HG02973 (cell line): ENCODE measurements at regions not wholly inside any gene's neighbourhood (a gene's known extent, or its start where the extent isn't known, plus 50 kb on each side); places are given as distances from the start of the nearest gene placed in this dataset.

ENCODE experiments used
- ATAC-seq: cut with Tn5 transposase; IDR thresholded peaks from one replicate; pipeline ENCODE4 v1.9.1; 2021; ENCODE audit warnings: moderate library complexity; ENCODE audit not compliant: unreplicated experiment

GRCh38 chr2:126359494-126359893 is 296.5 kb upstream of the GYPC start:
- ATAC-seq: peak; percentile 69

- ATAC-seq: no peak
Measured at GRCh38 chr2:126367361-126367760, 288.6 kb upstream of the GYPC start.

GRCh38 chr2:126368758-126369157 is 287.2 kb upstream of the GYPC start:
- ATAC-seq: no peak

- no peak for ATAC-seq
Measured at GRCh38 chr2:126370201-126370600, 285.8 kb upstream of the GYPC start.

- ATAC-seq: no peak
Measured at GRCh38 chr2:126372406-126372805, 283.6 kb upstream of the GYPC start.

GRCh38 chr2:126378176-126378575 is 277.8 kb upstream of the GYPC start:
- ATAC-seq: no peak

- ATAC-seq: no peak
Measured at GRCh38 chr2:126381091-126381490, 274.9 kb upstream of the GYPC start.

- no peak for ATAC-seq
Measured at GRCh38 chr2:126382998-126383397, 273.0 kb upstream of the GYPC start.

GRCh38 chr2:126383800-126384199 is 272.2 kb upstream of the GYPC start:
- ATAC-seq: no peak

- no peak for ATAC-seq
Measured at GRCh38 chr2:126385441-126385840, 270.5 kb upstream of the GYPC start.

- ATAC-seq: no peak
Measured at GRCh38 chr2:126385983-126386382, 270.0 kb upstream of the GYPC start.

GRCh38 chr2:126389446-126389845 is 266.5 kb upstream of the GYPC start:
- no peak for ATAC-seq

GRCh38 chr2:126392889-126393288 is 263.1 kb upstream of the GYPC start:
- ATAC-seq: no peak

- no peak for ATAC-seq
Measured at GRCh38 chr2:126399001-126399400, 257.0 kb upstream of the GYPC start.

GRCh38 chr2:126403039-126403628 is 252.8 kb upstream of the GYPC start:
- ATAC-seq: no peak

GRCh38 chr2:126406267-126406666 is 249.7 kb upstream of the GYPC start:
- no peak for ATAC-seq

- ATAC-seq: no peak
Measured at GRCh38 chr2:126408671-126409070, 247.3 kb upstream of the GYPC start.

GRCh38 chr2:126409850-126410249 is 246.1 kb upstream of the GYPC start:
- ATAC-seq: no peak

GRCh38 chr2:126413079-126413478 is 242.9 kb upstream of the GYPC start:
- no peak for ATAC-seq

GRCh38 chr2:126419403-126419802 is 236.6 kb upstream of the GYPC start:
- ATAC-seq: no peak

GRCh38 chr2:126425943-126426342 is 230.0 kb upstream of the GYPC start:
- ATAC-seq: no peak

- no peak for ATAC-seq
Measured at GRCh38 chr2:126429103-126429502, 226.9 kb upstream of the GYPC start.

- no peak for ATAC-seq
Measured at GRCh38 chr2:126431136-126431535, 224.8 kb upstream of the GYPC start.
